ENCODE measurements at regions not wholly inside any gene's neighbourhood (a gene's known extent, or its start where the extent isn't known, plus 50 kb on each side); places are given as distances from the start of the nearest gene placed in this dataset.

DNA sequence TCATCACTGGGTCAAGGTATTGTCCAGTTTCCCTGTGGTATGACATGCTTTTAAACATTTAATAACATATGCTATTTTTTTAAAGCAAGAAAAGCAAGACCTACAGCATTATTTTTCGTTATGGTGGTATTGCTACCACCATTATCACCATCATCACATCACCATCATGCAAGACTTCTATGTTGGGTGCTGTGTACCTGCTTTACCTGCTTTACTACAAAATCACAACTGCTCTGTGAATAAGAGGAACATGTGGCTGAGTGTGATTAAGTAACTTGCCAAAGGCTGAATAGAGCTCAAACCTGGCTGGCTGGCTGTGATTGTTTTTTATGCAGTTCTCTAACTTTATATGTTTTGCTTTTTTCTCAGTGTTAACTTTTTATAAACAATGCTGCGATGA is 140.8 kb upstream of the CLINT1 start:
- Histone ChIP-seq H3K27ac (no peak overlapping the region), H3K4me3 (no peak overlapping the region), H3K36me3 (no peaks in the 10 kb centered on the region), H3K27me3 (no peaks in the 10 kb centered on the region), H3K4me1 (peaks cover 0 to 2% (median 2%) of the 10 kb centered on the region in 4 donors), H3K9me3 (no peaks in the 10 kb centered on the region)
- WGBS, 5 donors = 83 to 87% (median 84%) methylated on average over 2 of the region's 2 CpGs
- TF ChIP-seq, protein P1, sequence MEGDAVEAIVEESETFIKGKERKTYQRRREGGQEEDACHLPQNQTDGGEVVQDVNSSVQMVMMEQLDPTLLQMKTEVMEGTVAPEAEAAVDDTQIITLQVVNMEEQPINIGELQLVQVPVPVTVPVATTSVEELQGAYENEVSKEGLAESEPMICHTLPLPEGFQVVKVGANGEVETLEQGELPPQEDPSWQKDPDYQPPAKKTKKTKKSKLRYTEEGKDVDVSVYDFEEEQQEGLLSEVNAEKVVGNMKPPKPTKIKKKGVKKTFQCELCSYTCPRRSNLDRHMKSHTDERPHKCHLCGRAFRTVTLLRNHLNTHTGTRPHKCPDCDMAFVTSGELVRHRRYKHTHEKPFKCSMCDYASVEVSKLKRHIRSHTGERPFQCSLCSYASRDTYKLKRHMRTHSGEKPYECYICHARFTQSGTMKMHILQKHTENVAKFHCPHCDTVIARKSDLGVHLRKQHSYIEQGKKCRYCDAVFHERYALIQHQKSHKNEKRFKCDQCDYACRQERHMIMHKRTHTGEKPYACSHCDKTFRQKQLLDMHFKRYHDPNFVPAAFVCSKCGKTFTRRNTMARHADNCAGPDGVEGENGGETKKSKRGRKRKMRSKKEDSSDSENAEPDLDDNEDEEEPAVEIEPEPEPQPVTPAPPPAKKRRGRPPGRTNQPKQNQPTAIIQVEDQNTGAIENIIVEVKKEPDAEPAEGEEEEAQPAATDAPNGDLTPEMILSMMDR (IDR thresholded peaks at IDR 0.05) = no peak
- no peak for TF ChIP-seq POLR2A (IDR thresholded peaks at IDR 0.05)
- TF ChIP-seq POLR2AphosphoS5 (IDR thresholded peaks at IDR 0.05) = no peak
- intact Hi-C loops (cut with DNase I; ENCODE audit: low total_unique reads) = loop anchor here (10.0 kb wide), 1 partner anchor 185 kb away; no protein-coding TSS in a partner anchor
- DNase-seq = no peak

DNA sequence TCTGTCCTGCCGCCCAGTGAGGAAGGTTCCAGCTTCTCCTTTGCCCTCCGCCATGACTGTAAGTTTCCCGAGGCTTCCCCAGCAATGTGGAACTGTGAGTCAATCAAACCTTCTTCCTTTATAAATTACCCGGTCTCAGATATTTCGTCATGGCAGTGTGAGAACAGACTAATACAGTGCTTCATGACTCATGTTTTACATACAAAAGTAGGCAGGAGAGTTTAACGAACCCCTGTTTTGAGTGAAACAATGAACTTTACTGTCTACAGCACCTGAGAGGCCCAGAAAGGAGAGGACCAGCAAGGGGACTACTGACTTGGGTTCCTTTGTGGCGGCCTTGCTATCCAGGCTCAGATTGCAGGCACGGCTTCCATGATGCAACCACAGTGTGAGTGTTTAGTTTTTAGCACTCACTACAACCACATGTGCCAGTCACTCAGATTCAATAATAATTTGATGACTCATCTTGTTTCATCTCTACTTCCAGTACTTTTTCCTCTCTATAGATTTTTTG is 139.1 kb upstream of the CLINT1 start:
- peaks cover 0 to 10% (median 6%) of the 10 kb centered on the region in 4 donors for H3K4me1 ChIP-seq
- TF ChIP-seq POLR2AphosphoS5 (IDR thresholded peaks at IDR 0.05) (no peak), POLR2A (IDR thresholded peaks at IDR 0.05) (no peak), EP300 (IDR thresholded peaks at IDR 0.05) (no peak)
- TF ChIP-seq, protein P1 (IDR thresholded peaks at IDR 0.05) = no peak
- no peaks in the 10 kb centered on the region for H3K9me3 ChIP-seq
- H3K4me3 ChIP-seq = no peak overlapping the region
- no peaks in the 10 kb centered on the region for H3K36me3 ChIP-seq
- intact Hi-C loops (cut with DNase I; ENCODE audit: low total_unique reads) = loop anchor here (10.0 kb wide), 1 partner anchor 183 kb away; no protein-coding TSS in a partner anchor
- H3K27me3 ChIP-seq = no peaks in the 10 kb centered on the region
- no peak overlapping the region for H3K27ac ChIP-seq
- DNase-seq = no peak
- WGBS, 5 donors = 80 to 88% (median 82%) methylated on average over 8 of the region's 8 CpGs

DNA sequence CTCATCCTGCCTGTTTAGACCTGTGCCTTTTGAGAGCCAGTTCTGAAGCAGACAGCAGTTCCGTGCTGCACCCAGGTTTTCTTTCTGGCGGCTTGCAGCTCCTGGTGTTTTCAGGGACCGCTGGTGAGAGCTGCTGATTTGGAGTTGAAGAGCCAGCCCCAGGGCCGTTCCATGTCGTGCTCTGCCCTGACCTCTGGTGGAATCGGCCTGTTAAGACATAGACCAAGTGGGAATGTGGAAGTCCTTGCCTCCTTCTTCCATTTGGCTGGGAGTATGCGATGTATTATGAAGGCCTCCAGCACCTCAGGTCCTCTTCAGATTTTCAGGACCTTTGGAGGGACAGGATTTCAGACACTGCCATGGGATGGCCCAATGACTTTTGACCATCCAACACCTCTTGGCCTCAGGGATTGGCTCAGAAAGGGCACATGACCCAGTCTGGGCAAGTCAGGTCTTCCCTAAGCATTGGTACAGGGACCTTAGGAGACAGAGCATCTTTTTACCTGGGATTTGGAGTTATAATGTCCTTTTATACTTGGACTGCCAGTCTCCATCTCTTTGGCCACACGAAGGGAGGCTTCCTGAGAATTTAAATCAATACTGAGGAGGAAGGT is 136.1 kb upstream of the CLINT1 start:
- DNase-seq = peak; percentile 79 to 91
- peak overlapping the region in 1 of 5 donors; percentile 21 for H3K27ac ChIP-seq
- H3K36me3 ChIP-seq = no peaks in the 10 kb centered on the region
- no peaks in the 10 kb centered on the region for H3K9me3 ChIP-seq
- WGBS, 5 donors = 16 to 24% (median 17%) methylated on average over 8 of the region's 8 CpGs
- intact Hi-C loops (cut with DNase I; ENCODE audit: low total_unique reads) = loop anchor here (10.0 kb wide), 1 partner anchor 180 kb away; no protein-coding TSS in a partner anchor
- H3K4me3 ChIP-seq = no peak overlapping the region
- H3K27me3 ChIP-seq = no peaks in the 10 kb centered on the region
- H3K4me1 ChIP-seq = peaks cover 0 to 10% (median 6%) of the 10 kb centered on the region in 4 donors
- peak in 1 of 3 donors; percentile 56 for TF ChIP-seq POLR2AphosphoS5 (IDR thresholded peaks at IDR 0.05)
- no peak for TF ChIP-seq POLR2A (IDR thresholded peaks at IDR 0.05)
- TF ChIP-seq, protein P1 (IDR thresholded peaks at IDR 0.05) = peak in 5 of 7 experiments; percentile 52 to 82 (median 62)
- TF ChIP-seq EP300 (IDR thresholded peaks at IDR 0.05) = no peak

DNA sequence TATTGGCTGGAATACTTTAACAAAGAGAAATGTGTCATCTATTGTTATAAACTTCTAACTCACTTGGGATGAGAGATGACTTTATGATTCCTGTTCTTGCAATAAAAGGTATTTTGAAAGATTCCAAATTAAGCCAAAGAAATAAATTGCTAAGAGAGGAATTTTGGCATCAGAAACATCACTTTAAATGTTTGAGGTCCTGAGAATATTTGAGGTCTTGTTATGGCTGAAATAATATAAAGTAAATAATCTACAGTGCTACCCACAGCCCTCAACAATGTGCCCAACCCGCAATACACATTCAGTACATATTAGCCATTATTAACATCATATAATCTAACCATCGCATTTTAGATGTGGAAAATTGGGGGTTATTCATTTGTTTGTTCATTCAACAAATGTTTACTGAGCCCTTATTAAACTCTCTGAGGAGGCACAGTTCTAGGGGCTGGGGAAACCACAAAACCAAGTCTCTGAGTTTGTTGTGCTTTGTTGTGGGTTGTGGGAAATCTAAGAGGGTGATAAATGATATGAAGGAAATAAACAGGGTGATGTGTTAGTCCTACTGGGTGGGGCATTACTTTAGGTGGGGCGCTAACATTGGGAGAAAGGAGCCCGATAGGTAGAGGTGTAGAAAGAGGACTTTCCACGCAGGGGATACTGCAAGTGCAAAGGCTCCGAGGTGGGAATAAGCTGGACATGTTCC is 135.2 kb upstream of the CLINT1 start:
- DNase-seq = peak in 1 of 2 donors; percentile 14
- no peaks in the 10 kb centered on the region for H3K36me3 ChIP-seq
- H3K4me3 ChIP-seq = no peak overlapping the region
- no peak overlapping the region for H3K27ac ChIP-seq
- TF ChIP-seq, protein P1 (IDR thresholded peaks at IDR 0.05) = no peak
- TF ChIP-seq POLR2A (IDR thresholded peaks at IDR 0.05) = no peak
- TF ChIP-seq POLR2AphosphoS5 (IDR thresholded peaks at IDR 0.05) = no peak
- no peak for TF ChIP-seq EP300 (IDR thresholded peaks at IDR 0.05)
- 29 to 53% (median 41%) methylated on average over 6 of the region's 6 CpGs for WGBS, 5 donors
- H3K4me1 ChIP-seq = peaks cover 0 to 10% (median 6%) of the 10 kb centered on the region in 4 donors
- no peaks in the 10 kb centered on the region for H3K9me3 ChIP-seq
- intact Hi-C loops (cut with DNase I; ENCODE audit: low total_unique reads) = loop anchor here (10.0 kb wide), 1 partner anchor 179 kb away; no protein-coding TSS in a partner anchor
- H3K27me3 ChIP-seq = no peaks in the 10 kb centered on the region
